ENCODE measurements at regions not wholly inside any gene's neighbourhood (a gene's known extent, or its start where the extent isn't known, plus 50 kb on each side); places are given as distances from the start of the nearest gene placed in this dataset.

GRCh38 chr5:20276959-20277263 is 288.9 kb upstream of the CDH18 start:
- Histone ChIP-seq H3K27me3 (replicated peaks) (no peaks in the 10 kb centered on the region), H3K4me3 (ENCODE audit: low read depth, low read length) (no peak overlapping the region), H3K27ac (no peak overlapping the region), H3K36me3 (replicated peaks) (no peaks in the 10 kb centered on the region)
- no peak for TF ChIP-seq CTCF (IDR thresholded peaks at IDR 0.05; ENCODE audit: low read depth, low read length, missing control alignments)
- DNase-seq: no peak
- in situ Hi-C loops (cut with HindIII; ENCODE audit: low pct_ligation_motif_present, low sequenced_read_pairs): no loop called here

- DNase-seq: no peak
- no peaks in the 10 kb centered on the region for H3K27me3 ChIP-seq (replicated peaks)
These were observed 288.3 kb upstream of the CDH18 start for GRCh38 chr5:20276061-20276958.

GRCh38 chr5:20266066-20266465 is 278.1 kb upstream of the CDH18 start:
- H3K36me3 ChIP-seq (replicated peaks): no peaks in the 10 kb centered on the region
- in situ Hi-C loops (cut with HindIII; ENCODE audit: low pct_ligation_motif_present, low sequenced_read_pairs): no loop called here
- DNase-seq: no peak
- H3K4me3 ChIP-seq (ENCODE audit: low read depth, low read length): no peak overlapping the region
- TF ChIP-seq CTCF (IDR thresholded peaks at IDR 0.05; ENCODE audit: low read depth, low read length, missing control alignments): no peak
- H3K27ac ChIP-seq: no peak overlapping the region
- no peaks in the 10 kb centered on the region for H3K27me3 ChIP-seq (replicated peaks)

More at GRCh38 chr5:20276061-20276958, 288.3 kb upstream of the CDH18 start:
- H3K27ac ChIP-seq: no peak overlapping the region
- no peaks in the 10 kb centered on the region for H3K36me3 ChIP-seq (replicated peaks)
- no peak overlapping the region for H3K4me3 ChIP-seq (ENCODE audit: low read depth, low read length)
- no peak for TF ChIP-seq CTCF (IDR thresholded peaks at IDR 0.05; ENCODE audit: low read depth, low read length, missing control alignments)
- in situ Hi-C loops (cut with HindIII; ENCODE audit: low pct_ligation_motif_present, low sequenced_read_pairs): no loop called here

- Histone ChIP-seq H3K27me3 (replicated peaks) (no peaks in the 10 kb centered on the region), H3K36me3 (replicated peaks) (no peaks in the 10 kb centered on the region), H3K27ac (no peak overlapping the region), H3K4me3 (ENCODE audit: low read depth, low read length) (no peak overlapping the region)
- in situ Hi-C loops (cut with HindIII; ENCODE audit: low pct_ligation_motif_present, low sequenced_read_pairs): no loop called here
- no peak for DNase-seq
- TF ChIP-seq CTCF (IDR thresholded peaks at IDR 0.05; ENCODE audit: low read depth, low read length, missing control alignments): no peak
These were observed 274.9 kb upstream of the CDH18 start for GRCh38 chr5:20262896-20263295.

- TF ChIP-seq CTCF (IDR thresholded peaks at IDR 0.05; ENCODE audit: low read depth, low read length, missing control alignments): no peak
- DNase-seq: no peak
- in situ Hi-C loops (cut with HindIII; ENCODE audit: low pct_ligation_motif_present, low sequenced_read_pairs): no loop called here
- Histone ChIP-seq H3K27ac (no peak overlapping the region), H3K27me3 (replicated peaks) (no peaks in the 10 kb centered on the region), H3K36me3 (replicated peaks) (no peaks in the 10 kb centered on the region), H3K4me3 (ENCODE audit: low read depth, low read length) (no peak overlapping the region)
These were observed 266.7 kb upstream of the CDH18 start for GRCh38 chr5:20254748-20255147.

GRCh38 chr5:20248118-20248517 is 260.1 kb upstream of the CDH18 start:
- H3K27ac ChIP-seq: no peak overlapping the region
- in situ Hi-C loops (cut with HindIII; ENCODE audit: low pct_ligation_motif_present, low sequenced_read_pairs): no loop called here
- DNase-seq: no peak
- H3K4me3 ChIP-seq (ENCODE audit: low read depth, low read length): no peak overlapping the region
- H3K27me3 ChIP-seq (replicated peaks): no peaks in the 10 kb centered on the region
- TF ChIP-seq CTCF (IDR thresholded peaks at IDR 0.05; ENCODE audit: low read depth, low read length, missing control alignments): no peak
- H3K36me3 ChIP-seq (replicated peaks): no peaks in the 10 kb centered on the region
